RWPE2 (cell line): ENCODE measurements at regions not wholly inside any gene's neighbourhood (a gene's known extent, or its start where the extent isn't known, plus 50 kb on each side); places are given as distances from the start of the nearest gene placed in this dataset.

Experiments
- ATAC-seq: fragments of 200-7000 bp; cut with Tn5 transposase; 3 replicates; pipeline ENCODE4 v1.9.1; 2021; ENCODE audit warnings: low read depth
- DNase-seq: peaks from one replicate; pipeline ENCODE4 v3.0.0-alpha.2; 2020; ENCODE audit warnings: low spot score
- H3K27ac ChIP-seq: fragments of 450-650 bp; 2 replicates; pipeline ENCODE4 v1.5.1; 2017; ENCODE audit warnings: mild to moderate bottlenecking; ENCODE audit not compliant: poor library complexity, severe bottlenecking
- H3K27me3 ChIP-seq: fragments of 250-450 bp; sonication (Bioruptor Pico); 2 replicates; pipeline ENCODE4 v1.5.1; 2021; ENCODE audit warnings: mild to moderate bottlenecking, moderate library complexity; ENCODE audit not compliant: insufficient read depth, poor library complexity, severe bottlenecking
- H3K36me3 ChIP-seq: fragments of 250-450 bp; sonication (Bioruptor Pico); 2 replicates; pipeline ENCODE4 v1.5.1; 2020; ENCODE audit warnings: low read depth, mild to moderate bottlenecking, moderate library complexity
- H3K4me1 ChIP-seq: fragments of 250-450 bp; sonication (Bioruptor Pico); 2 replicates; pipeline ENCODE4 v1.5.1; 2021; ENCODE audit warnings: mild to moderate bottlenecking, moderate library complexity; ENCODE audit not compliant: insufficient read depth, poor library complexity, severe bottlenecking
- H3K4me3 ChIP-seq: fragments of 250-450 bp; sonication (Bioruptor Pico); 2 replicates; pipeline ENCODE4 v1.5.1; 2021; ENCODE audit warnings: mild to moderate bottlenecking, moderate library complexity; ENCODE audit not compliant: severe bottlenecking
- H3K9me3 ChIP-seq: fragments of 250-450 bp; sonication (Bioruptor Pico); 2 replicates; pipeline ENCODE4 v1.5.1; 2021; ENCODE audit warnings: mild to moderate bottlenecking, moderate library complexity; ENCODE audit not compliant: severe bottlenecking
- TF ChIP-seq, protein P1 (sequence below): fragments of 450-650 bp; IDR thresholded peaks from one replicate; pipeline ENCODE4 v1.5.1; 2017; ENCODE audit warnings: mild to moderate bottlenecking, moderate library complexity; ENCODE audit not compliant: poor library complexity, severe bottlenecking

DNA sequence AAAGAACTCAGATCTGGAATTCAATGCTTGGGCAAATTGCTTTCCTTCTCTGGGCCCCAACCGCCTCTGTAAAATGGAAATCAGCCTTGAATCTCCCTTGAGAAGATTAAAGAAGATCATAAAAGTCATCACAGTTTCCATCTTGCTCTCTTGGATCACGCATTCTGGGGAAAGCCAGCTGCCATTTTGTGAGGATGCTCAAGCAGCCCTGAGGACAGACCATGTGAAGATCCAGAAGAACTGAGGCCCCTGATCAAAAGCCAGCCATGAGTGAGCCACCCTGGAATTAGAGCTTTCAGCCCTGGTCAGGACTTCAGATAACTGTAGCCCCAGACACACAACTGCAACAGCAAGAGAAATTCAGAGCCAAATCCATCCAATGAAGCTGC is 229.3 kb downstream of the MN1 start:
- Histone ChIP-seq H3K4me3 (no peak overlapping the region), H3K27ac (no peak overlapping the region), H3K9me3 (no peaks in the 10 kb centered on the region), H3K27me3 (no peaks in the 10 kb centered on the region), H3K4me1 (peaks cover 4% of the 10 kb centered on the region), H3K36me3 (no peaks in the 10 kb centered on the region)
- no peak for DNase-seq
- ATAC-seq, result no peak
- TF ChIP-seq, protein P1, sequence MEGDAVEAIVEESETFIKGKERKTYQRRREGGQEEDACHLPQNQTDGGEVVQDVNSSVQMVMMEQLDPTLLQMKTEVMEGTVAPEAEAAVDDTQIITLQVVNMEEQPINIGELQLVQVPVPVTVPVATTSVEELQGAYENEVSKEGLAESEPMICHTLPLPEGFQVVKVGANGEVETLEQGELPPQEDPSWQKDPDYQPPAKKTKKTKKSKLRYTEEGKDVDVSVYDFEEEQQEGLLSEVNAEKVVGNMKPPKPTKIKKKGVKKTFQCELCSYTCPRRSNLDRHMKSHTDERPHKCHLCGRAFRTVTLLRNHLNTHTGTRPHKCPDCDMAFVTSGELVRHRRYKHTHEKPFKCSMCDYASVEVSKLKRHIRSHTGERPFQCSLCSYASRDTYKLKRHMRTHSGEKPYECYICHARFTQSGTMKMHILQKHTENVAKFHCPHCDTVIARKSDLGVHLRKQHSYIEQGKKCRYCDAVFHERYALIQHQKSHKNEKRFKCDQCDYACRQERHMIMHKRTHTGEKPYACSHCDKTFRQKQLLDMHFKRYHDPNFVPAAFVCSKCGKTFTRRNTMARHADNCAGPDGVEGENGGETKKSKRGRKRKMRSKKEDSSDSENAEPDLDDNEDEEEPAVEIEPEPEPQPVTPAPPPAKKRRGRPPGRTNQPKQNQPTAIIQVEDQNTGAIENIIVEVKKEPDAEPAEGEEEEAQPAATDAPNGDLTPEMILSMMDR, result no peak

DNA sequence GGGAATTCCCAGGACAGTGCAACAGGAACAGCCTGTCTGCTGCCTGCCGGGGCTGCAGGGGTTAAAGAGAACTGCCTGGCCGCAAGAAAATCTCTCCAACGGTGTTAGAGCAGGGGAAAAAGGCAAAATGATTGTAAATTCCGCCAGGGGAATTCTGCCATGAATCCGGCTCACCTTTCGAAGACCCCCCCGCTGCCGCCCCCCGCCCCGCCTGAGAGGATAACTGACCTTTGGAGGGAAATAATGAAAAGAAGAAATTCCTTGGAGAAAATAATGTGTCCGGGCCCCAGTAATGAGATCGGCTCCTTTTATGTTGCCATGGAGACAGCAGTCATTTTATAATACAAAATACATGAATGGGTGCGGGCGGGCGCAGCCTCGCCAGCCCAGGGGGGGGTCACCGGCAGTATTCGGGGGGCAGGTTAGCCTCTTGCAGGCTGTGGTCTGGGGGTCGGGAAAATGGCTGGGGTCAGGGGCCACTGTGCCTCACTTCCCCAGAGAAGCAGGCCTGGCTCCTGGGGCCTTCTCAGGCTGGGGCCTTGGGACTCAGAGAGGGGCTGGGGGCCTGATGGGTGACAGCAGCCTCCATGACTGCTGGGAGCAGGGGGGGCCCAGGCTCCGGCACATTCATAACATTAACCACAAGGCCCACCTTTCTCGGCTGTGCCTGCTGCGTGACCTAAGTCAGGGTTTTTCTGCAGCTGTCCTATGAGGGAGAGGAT is 228.1 kb downstream of the MN1 start:
- Histone ChIP-seq H3K27ac (no peak overlapping the region), H3K9me3 (no peaks in the 10 kb centered on the region), H3K27me3 (no peaks in the 10 kb centered on the region), H3K4me1 (peaks cover 4% of the 10 kb centered on the region), H3K4me3 (no peak overlapping the region), H3K36me3 (no peaks in the 10 kb centered on the region)
- TF ChIP-seq, protein P1, result no peak
- ATAC-seq, result no peak
- no peak for DNase-seq

DNA sequence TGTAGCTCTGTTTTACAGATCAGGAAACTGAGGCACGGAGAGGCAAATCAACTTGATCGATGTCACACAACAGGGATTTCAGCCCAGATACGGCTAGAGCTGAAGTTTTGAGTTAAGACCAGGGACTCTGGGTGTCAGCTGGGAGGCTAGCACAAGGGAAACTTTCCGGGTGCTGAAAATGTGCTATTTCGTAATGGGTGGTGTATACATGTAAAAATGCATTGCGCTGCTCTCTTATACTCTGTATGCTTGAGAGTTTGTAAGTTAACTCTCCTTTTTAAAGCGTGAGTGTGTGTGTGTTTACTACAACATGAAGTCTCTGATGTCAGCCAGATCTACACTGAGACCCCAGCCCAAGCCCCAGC is 227.6 kb downstream of the MN1 start:
- Histone ChIP-seq H3K4me3 (no peak overlapping the region), H3K27me3 (no peaks in the 10 kb centered on the region), H3K36me3 (no peaks in the 10 kb centered on the region), H3K27ac (no peak overlapping the region), H3K4me1 (peaks cover 4% of the 10 kb centered on the region), H3K9me3 (no peaks in the 10 kb centered on the region)
- ATAC-seq (no peak), DNase-seq (no peak)
- TF ChIP-seq, protein P1, result no peak

DNA sequence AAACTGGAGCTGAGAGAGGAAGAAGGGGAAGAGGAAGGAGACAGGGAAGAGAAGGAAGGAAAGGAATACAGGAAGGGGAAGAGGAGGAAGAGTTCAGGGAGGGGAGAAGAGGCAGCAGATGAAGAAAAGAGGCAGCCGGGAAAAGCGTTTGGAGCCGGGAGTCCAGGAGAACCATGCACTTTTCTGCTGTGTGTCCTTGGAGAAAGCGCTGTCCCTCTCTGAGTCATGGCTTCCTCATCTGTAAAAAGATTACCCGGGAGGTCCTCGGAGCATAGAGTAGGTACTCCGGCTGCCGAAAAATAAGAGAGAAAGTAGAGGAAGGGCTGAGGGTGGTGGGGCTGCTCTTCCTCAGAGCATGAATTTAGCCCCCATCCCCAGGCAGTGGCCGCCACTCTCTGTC is 226.9 kb downstream of the MN1 start:
- Histone ChIP-seq H3K27ac (no peak overlapping the region), H3K36me3 (no peaks in the 10 kb centered on the region), H3K4me1 (peaks cover 4% of the 10 kb centered on the region), H3K4me3 (no peak overlapping the region), H3K9me3 (no peaks in the 10 kb centered on the region), H3K27me3 (no peaks in the 10 kb centered on the region)
- DNase-seq, result no peak
- TF ChIP-seq, protein P1, result no peak
- ATAC-seq, result no peak

DNA sequence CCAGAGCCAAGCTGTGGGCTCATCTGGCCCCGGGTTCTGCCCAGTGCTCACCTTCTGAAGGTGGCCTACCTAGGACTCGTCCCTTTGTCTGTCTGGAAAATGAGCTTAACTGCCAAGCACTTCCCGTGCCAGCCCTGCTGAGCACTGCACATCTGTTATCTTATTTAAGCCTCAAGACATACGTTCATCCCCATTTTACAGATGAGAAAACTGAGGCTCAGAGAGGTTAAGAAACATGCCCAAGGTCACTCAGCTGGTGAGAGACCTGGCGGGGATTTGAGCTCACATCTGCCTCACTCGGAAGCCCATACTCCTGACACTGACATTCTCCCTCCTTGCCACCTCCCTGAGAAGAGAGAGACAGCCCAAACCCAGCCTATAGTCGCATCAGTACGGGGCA is 226.2 kb downstream of the MN1 start:
- no peak for ATAC-seq
- H3K27me3 ChIP-seq, result no peaks in the 10 kb centered on the region
- TF ChIP-seq, protein P1, result no peak

More for the DNA sequence above, 226.2 kb downstream of the MN1 start:
- no peak for DNase-seq
- Histone ChIP-seq H3K36me3 (no peaks in the 10 kb centered on the region), H3K4me1 (peaks cover 4% of the 10 kb centered on the region), H3K4me3 (no peak overlapping the region), H3K9me3 (no peaks in the 10 kb centered on the region), H3K27ac (no peak overlapping the region)
